ENCODE measurements at regions not wholly inside any gene's neighbourhood (a gene's known extent, or its start where the extent isn't known, plus 50 kb on each side); places are given as distances from the start of the nearest gene placed in this dataset.

GRCh38 chr18:35918564-35918963, 53.9 kb upstream of the RMP24 start:
- ChIA-PET CTCF (no interaction called here), POLR2A (no interaction called here)
- H3K9me1 ChIP-seq (replicated peaks; ENCODE audit: control insufficient read depth, extremely low read depth, insufficient read depth, low read length) = no peaks in the 10 kb centered on the region
- no peaks in the 10 kb centered on the region for H4K20me1 ChIP-seq (replicated peaks; ENCODE audit: control insufficient read depth, extremely low read depth, insufficient read depth, low read length)
- H3K9me3 ChIP-seq (replicated peaks; ENCODE audit: control insufficient read depth, insufficient read depth, low read length) = no peaks in the 10 kb centered on the region
- peaks cover 5 to 20% of the 10 kb centered on the region in 2 experiments for H3K27me3 ChIP-seq (ENCODE audit: control insufficient read depth in 2 of 2, insufficient read depth in 2 of 2, low read length in 2 of 2)
- dilution Hi-C loops (cut with MboI; ENCODE audit: extremely low pct_ligation_motif_present, low sequenced_read_pairs) (no loop called here), intact Hi-C loops (cut with micrococcal nuclease) (no loop called here)
- no peaks in the 10 kb centered on the region for H3K36me3 ChIP-seq (ENCODE audit: control insufficient read depth in 2 of 2, extremely low read depth in 1 of 2, insufficient read depth in 2 of 2, low read length in 2 of 2)
- no TSS peak for BruUV-seq (replicated peaks)
- FAIRE-seq = no peak
- no peak for TF ChIP-seq MYC (IDR thresholded peaks at IDR 0.05; ENCODE audit: low read depth, low read length)
- TF ChIP-seq EZH2 (IDR thresholded peaks at IDR 0.05; ENCODE audit: borderline replicate concordance, low read depth, low read length, severe bottlenecking) = no peak
- TF ChIP-seq GATA2 (IDR thresholded peaks at IDR 0.05; ENCODE audit: insufficient read depth, insufficient read length, low read depth, low read length) = no peak
- no peak for TF ChIP-seq CTCF (IDR thresholded peaks at IDR 0.05; ENCODE audit: extremely low read depth in 1 of 2, insufficient read depth in 1 of 2, low read depth in 1 of 2, low read length in 2 of 2)
- TF ChIP-seq JUN (IDR thresholded peaks at IDR 0.05; ENCODE audit: borderline replicate concordance, insufficient read depth, insufficient read length, low read depth) = no peak
- TF ChIP-seq FOS (IDR thresholded peaks at IDR 0.05; ENCODE audit: borderline replicate concordance, insufficient read depth, low read length) = no peak
- TF ChIP-seq POLR2A (IDR thresholded peaks at IDR 0.05; ENCODE audit: low read depth, low read length) = no peak
- TF ChIP-seq MAX (IDR thresholded peaks at IDR 0.05; ENCODE audit: insufficient read depth, insufficient read length) = no peak
- no peak for TF ChIP-seq POLR2AphosphoS5 (IDR thresholded peaks at IDR 0.05; ENCODE audit: insufficient read depth, low read depth, low read length)
- no peak overlapping the region for H3K9ac ChIP-seq (replicated peaks; ENCODE audit: extremely low read depth, insufficient read depth, low read length)
- no peak overlapping the region for H2AFZ ChIP-seq (ENCODE audit: low read depth, low read length)
- H3K79me2 ChIP-seq (ENCODE audit: control insufficient read depth, insufficient read depth, low read length) = no peaks in the 10 kb centered on the region
- H3K4me1 ChIP-seq (ENCODE audit: control insufficient read depth, extremely low read depth, insufficient read depth, low read length) = no peaks in the 10 kb centered on the region
- H3K27ac ChIP-seq (ENCODE audit: insufficient read depth, low read depth, low read length) = no peak overlapping the region
- no peak overlapping the region for H3K4me3 ChIP-seq (replicated peaks in 1 of 3; ENCODE audit: insufficient read depth in 1 of 3, low read depth in 1 of 3, low read length in 3 of 3)
- H3K4me2 ChIP-seq (ENCODE audit: insufficient read depth, low read length) = no peak overlapping the region
- DNase-seq (ENCODE audit: low read depth, low spot score) = no peak

Data from endothelial cell of umbilical vein (primary cell).